Neural cell (in vitro differentiated cells): ENCODE measurements at regions not wholly inside any gene's neighbourhood (a gene's known extent, or its start where the extent isn't known, plus 50 kb on each side); places are given as distances from the start of the nearest gene placed in this dataset.

ENCODE experiments used
- EP300 ChIP-seq: fragments of 450-650 bp; conservative IDR thresholded peaks from 2 replicates; pipeline ENCODE4 v1.6.1; 2014; ENCODE audit warnings: antibody characterized with exemption, mild to moderate bottlenecking, moderate library complexity; ENCODE audit not compliant: poor library complexity, severe bottlenecking
- EZH2 ChIP-seq: fragments of 200-600, 300-800 bp; shearing (Covaris generic), sonication (generic); IDR thresholded peaks from 2 replicates; pipeline ENCODE4 v1.6.1; 2014; ENCODE audit warnings: antibody characterized with exemption, low read length, borderline replicate concordance, mild to moderate bottlenecking; ENCODE audit not compliant: insufficient read depth, poor library complexity, severe bottlenecking
- POLR2AphosphoS5 ChIP-seq: IDR thresholded peaks from 2 replicates; pipeline ENCODE4 v1.6.1; 2012
- RAD21 ChIP-seq: fragments of 450-650 bp; conservative IDR thresholded peaks from 2 replicates; pipeline ENCODE4 v1.6.1; 2014; ENCODE audit warnings: antibody characterized with exemption, mild to moderate bottlenecking, moderate library complexity
- REST ChIP-seq: IDR thresholded peaks from 2 replicates; pipeline ENCODE4 v1.6.1; 2012; ENCODE audit warnings: borderline replicate concordance
- SMC3 ChIP-seq: fragments of 450-650 bp; conservative IDR thresholded peaks from 2 replicates; pipeline ENCODE4 v1.6.1; 2014; ENCODE audit warnings: antibody characterized with exemption, mild to moderate bottlenecking, moderate library complexity; ENCODE audit not compliant: poor library complexity
- TAF1 ChIP-seq: IDR thresholded peaks from 2 replicates; pipeline ENCODE4 v1.6.1; 2012; ENCODE audit warnings: low read depth
- TF ChIP-seq, protein P1 (sequence below): fragments of 450-650 bp; IDR thresholded peaks from 2 replicates; pipeline ENCODE4 v1.5.1; 2014; ENCODE audit warnings: antibody characterized with exemption, mild to moderate bottlenecking, moderate library complexity; ENCODE audit not compliant: poor library complexity, severe bottlenecking

- TF ChIP-seq, protein P1, sequence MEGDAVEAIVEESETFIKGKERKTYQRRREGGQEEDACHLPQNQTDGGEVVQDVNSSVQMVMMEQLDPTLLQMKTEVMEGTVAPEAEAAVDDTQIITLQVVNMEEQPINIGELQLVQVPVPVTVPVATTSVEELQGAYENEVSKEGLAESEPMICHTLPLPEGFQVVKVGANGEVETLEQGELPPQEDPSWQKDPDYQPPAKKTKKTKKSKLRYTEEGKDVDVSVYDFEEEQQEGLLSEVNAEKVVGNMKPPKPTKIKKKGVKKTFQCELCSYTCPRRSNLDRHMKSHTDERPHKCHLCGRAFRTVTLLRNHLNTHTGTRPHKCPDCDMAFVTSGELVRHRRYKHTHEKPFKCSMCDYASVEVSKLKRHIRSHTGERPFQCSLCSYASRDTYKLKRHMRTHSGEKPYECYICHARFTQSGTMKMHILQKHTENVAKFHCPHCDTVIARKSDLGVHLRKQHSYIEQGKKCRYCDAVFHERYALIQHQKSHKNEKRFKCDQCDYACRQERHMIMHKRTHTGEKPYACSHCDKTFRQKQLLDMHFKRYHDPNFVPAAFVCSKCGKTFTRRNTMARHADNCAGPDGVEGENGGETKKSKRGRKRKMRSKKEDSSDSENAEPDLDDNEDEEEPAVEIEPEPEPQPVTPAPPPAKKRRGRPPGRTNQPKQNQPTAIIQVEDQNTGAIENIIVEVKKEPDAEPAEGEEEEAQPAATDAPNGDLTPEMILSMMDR = no peak
- TF ChIP-seq EP300 (no peak), EZH2 (no peak), POLR2AphosphoS5 (no peak), TAF1 (no peak), SMC3 (no peak), RAD21 (no peak), REST (no peak)
Observed at GRCh38 chr6:110554441-110554840, 78.0 kb upstream of the SLC22A16 start.
